ENCODE measurements at regions not wholly inside any gene's neighbourhood (a gene's known extent, or its start where the extent isn't known, plus 50 kb on each side); places are given as distances from the start of the nearest gene placed in this dataset.

DNA sequence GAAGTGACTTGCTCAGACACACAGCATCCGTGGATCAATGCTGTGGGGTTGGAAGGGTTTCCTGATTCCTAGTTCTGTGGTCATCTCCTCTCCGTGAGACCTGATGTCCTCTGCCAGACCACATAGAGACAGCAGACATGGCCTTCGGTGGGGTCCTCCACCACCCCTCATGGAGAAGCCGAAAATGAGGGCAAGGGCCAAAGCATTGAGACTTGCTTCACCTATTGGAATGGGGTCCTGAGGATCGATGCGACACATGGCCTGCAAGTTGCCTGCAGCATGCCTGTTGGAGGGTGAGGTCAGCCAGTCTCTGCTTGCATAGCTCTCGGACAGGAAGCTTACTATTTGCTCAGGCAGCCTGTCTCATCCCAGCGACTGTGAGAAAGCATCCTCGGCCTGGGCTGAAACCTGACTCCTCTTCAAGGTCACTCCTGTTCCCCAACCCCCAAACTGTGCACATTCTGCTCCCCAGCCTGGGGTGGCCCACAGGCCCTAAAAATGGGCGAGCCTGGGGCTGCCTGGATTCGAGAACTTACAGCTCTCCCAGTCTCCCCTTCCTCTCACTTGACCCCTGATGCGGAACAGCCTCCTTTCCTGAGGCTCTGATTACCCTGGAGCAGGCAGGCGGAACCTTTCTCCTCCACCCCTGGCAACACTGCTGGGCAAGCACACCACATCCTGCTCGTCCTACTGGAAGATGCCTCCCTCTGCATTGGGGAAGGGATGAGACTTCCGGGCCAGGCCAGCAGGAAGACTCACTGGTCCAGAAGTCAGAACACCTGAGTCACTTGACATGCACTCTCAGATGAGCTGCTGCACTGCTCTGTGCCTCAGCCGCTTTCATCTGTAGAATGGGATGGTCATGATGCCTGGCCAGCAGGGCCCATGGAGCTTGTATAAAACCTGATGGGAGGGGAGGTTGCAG, 186.9 kb downstream of the RGS3 start:
- Histone ChIP-seq H3K4me3 (no peak overlapping the region), H3K36me3 (no peaks in the 10 kb centered on the region), H3K27me3 (no peaks in the 10 kb centered on the region), H3K9me3 (no peaks in the 10 kb centered on the region), H3K4me1 (peaks cover 0 to 4% (median 0%) of the 10 kb centered on the region in 4 donors), H3K27ac (no peak overlapping the region)
- DNase-seq, result peak in 2 of 3 donors; percentile 24 to 41
- TF ChIP-seq, protein P1, sequence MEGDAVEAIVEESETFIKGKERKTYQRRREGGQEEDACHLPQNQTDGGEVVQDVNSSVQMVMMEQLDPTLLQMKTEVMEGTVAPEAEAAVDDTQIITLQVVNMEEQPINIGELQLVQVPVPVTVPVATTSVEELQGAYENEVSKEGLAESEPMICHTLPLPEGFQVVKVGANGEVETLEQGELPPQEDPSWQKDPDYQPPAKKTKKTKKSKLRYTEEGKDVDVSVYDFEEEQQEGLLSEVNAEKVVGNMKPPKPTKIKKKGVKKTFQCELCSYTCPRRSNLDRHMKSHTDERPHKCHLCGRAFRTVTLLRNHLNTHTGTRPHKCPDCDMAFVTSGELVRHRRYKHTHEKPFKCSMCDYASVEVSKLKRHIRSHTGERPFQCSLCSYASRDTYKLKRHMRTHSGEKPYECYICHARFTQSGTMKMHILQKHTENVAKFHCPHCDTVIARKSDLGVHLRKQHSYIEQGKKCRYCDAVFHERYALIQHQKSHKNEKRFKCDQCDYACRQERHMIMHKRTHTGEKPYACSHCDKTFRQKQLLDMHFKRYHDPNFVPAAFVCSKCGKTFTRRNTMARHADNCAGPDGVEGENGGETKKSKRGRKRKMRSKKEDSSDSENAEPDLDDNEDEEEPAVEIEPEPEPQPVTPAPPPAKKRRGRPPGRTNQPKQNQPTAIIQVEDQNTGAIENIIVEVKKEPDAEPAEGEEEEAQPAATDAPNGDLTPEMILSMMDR (IDR thresholded peaks at IDR 0.05), result no peak
- no peak for TF ChIP-seq POLR2A (IDR thresholded peaks at IDR 0.05)

DNA sequence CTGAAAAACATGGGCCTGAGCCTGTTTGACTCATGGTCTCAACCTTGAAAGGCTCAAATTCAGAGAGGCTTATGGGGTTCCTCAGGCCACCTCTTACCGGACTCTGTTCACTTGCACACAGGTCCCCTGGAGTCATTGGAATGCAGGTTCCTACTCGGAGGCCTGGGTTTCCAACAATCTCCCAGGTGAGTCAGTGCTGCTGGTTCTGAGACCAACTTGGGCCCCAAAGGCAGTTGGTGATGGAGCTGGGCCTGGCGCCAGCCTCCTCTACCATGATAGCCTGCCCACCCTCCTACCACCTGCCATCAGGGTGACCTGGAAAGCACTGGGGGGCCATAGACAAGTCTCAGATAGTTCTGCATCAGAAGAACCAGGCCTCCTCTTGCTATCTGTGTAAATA, 188.4 kb downstream of the RGS3 start:
- no peak for TF ChIP-seq POLR2A (IDR thresholded peaks at IDR 0.05)
- TF ChIP-seq, protein P1 (IDR thresholded peaks at IDR 0.05), result no peak
- no peak overlapping the region for H3K4me3 ChIP-seq
- H3K36me3 ChIP-seq, result no peaks in the 10 kb centered on the region
- no peak overlapping the region for H3K27ac ChIP-seq
- no peaks in the 10 kb centered on the region for H3K9me3 ChIP-seq
- H3K27me3 ChIP-seq, result no peaks in the 10 kb centered on the region
- DNase-seq, result peak in 2 of 3 donors; percentile 19 to 29
- peaks cover 0 to 4% (median 0%) of the 10 kb centered on the region in 4 donors for H3K4me1 ChIP-seq

DNA sequence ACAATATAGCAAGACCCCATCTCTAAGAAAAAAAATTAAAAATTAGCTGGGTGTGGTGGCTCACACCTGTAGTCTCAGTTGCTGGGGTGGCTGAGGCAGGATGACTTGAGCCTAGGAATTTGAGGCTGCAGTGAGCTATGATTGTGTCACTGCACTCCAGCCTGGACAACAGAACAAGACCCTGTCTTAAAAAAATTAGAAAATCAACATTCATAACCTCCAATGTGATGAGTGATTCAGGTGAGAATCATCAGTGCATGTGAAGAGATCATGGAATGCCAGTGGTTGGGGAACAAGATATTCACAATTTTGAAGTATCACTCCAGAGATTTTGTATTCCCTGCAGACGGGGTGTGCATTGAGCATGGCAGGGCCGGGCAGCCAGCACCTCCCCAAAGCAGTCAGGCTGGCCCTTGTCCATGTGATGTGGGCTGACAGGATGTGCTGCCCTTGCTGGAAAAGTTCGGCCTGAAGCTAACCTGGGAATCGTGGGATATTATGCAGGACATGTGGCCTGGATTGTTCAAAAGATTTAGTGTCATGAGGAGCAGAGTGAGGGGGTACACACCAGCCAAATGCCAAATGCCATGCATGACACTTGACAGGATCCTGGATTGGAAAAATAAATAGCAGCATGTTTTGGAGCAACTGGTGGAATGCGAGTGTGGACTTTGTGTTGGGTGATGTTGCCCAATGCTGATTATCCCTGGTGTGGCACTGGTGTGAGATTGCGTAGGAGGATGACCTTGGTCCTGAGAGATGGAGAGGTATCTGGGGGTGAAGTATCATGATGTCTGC, 189.0 kb downstream of the RGS3 start:
- no peak overlapping the region for H3K27ac ChIP-seq
- H3K27me3 ChIP-seq, result no peaks in the 10 kb centered on the region
- no peak overlapping the region for H3K4me3 ChIP-seq
- H3K4me1 ChIP-seq, result peaks cover 0 to 4% (median 0%) of the 10 kb centered on the region in 4 donors
- no peaks in the 10 kb centered on the region for H3K9me3 ChIP-seq
- peak in 1 of 3 donors; percentile 34 for DNase-seq
- no peak for TF ChIP-seq POLR2A (IDR thresholded peaks at IDR 0.05)
- TF ChIP-seq, protein P1 (IDR thresholded peaks at IDR 0.05), result no peak
- no peaks in the 10 kb centered on the region for H3K36me3 ChIP-seq

DNA sequence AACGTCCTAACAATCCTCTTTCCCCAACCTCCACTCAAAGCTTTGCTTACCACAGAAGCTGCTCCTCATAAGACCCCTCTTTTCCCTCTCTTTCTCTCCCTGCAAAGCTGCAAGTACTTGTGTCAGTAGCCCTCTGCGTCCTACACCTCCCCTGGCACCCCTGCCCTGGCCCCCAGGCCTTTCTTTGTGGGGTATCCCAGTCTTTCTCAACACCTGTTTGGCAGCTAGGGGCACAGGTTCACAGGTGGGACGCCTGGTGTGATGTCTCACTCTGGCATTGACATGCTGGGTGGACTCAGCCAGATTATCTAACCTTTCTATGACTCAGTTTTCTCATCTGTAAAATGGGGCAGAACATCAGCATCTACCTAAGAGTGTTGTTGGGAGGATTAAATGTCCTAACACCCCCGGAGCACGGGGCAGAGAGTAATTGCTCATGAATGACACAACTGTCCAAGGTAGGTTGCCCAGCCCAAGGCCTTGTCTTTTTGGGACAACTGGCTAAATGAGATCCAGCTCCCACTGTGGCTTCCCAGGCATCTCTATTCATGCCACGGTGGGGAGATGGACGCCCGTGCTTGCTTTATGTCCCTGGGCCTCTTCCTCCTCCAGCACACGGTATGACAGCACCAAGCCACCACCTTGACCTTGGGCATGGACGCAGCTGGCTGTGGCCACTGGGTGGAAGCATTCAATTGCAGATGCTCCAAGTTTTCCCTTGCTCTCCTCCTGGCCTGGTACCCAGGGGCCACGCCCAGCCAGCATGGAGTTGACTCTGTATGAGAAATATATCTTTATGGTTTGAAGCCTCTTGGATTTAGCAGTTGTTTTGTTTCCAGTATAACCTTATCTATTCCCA, 190.4 kb downstream of the RGS3 start:
- H3K4me1 ChIP-seq, result peaks cover 0 to 2% (median 0%) of the 10 kb centered on the region in 4 donors
- no peaks in the 10 kb centered on the region for H3K27me3 ChIP-seq
- no peak overlapping the region for H3K4me3 ChIP-seq
- H3K9me3 ChIP-seq, result no peaks in the 10 kb centered on the region
- DNase-seq, result peak in 2 of 3 donors; percentile 32 to 39
- H3K27ac ChIP-seq, result peak overlapping the region in 1 of 4 donors; percentile 37
- no peaks in the 10 kb centered on the region for H3K36me3 ChIP-seq
- TF ChIP-seq, protein P1 (IDR thresholded peaks at IDR 0.05), result no peak
- no peak for TF ChIP-seq POLR2A (IDR thresholded peaks at IDR 0.05)
